Germinal center (tissue), 1 donor: ENCODE measurements at regions not wholly inside any gene's neighbourhood (a gene's known extent, or its start where the extent isn't known, plus 50 kb on each side); places are given as distances from the start of the nearest gene placed in this dataset.
"Not testable (repeated sequence)": the region's sequence is repeated elsewhere in the genome, so short reads cannot be mapped to it uniquely, and the experiment has no call there.

Experiments used
- DNase-seq: peaks from one replicate; pipeline ENCODE4 v3.0.0; 2012; ENCODE audit warnings: mixed read lengths, low spot score

DNA sequence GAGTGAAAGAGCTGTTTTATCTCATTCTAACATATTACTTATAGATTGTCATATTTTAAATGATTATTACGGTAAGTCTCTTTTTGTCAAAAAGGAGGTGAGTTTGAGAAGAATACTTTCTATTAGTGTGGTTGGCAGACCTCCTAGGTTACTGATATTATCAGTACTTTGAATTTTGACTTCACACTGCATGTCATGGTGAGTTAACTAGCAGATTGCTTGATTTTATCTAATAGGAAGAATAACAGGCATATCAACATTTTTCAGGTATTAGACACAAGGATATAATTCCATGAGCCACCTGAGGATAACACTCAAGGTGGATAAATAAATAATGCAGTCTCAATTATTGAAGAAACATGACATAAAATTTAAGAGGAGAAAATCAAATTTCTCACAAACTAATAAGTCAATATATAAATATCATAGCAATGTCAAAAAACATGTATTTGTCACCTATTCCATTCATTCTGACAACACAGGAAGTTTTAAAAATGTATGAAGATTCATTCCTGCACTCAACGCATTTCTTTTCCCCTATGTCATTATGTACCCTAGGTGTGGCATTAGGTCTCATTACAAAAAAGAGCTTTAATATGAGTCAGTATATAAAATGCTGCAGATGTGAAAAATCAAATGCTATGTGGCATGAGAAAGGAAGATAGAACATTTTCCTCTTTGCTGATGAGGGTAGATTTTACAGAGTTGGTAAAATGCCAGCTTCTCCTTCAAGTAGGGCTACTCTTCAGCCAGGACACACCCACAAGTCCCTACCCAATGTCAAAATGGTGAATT is 1621.6 kb downstream of the REEP3 start:
- no peak for DNase-seq

- no peak for DNase-seq
Measured at GRCh38 chr10:65143723-65144122, 1622.5 kb downstream of the REEP3 start.

DNA sequence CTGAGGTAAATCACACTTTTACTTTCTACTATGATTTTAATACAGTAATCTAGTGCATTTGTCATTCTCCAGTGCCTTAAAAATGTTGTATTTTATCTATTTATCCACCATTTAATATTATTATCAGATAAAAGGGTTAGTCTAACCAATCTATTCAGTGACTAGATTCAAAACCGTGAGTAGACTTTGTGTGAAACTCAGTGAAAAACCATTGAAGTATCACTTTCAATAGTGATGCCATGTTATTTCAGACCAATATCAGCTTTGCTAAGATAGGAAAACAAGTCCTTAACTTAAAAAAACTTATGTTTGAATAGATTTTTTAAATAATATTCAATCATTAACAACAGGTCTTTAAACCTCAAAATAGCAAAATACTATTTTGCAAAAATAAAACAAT is 1628.7 kb downstream of the REEP3 start:
- DNase-seq: no peak

GRCh38 chr10:65166272-65166671 is 1645.1 kb downstream of the REEP3 start:
- DNase-seq: no peak

- DNase-seq: no peak
Measured at GRCh38 chr10:65172249-65172648, 1651.0 kb downstream of the REEP3 start.

- DNase-seq: no peak
Measured at GRCh38 chr10:65176994-65177393, 1655.8 kb downstream of the REEP3 start.

- DNase-seq: no peak
Measured at GRCh38 chr10:65183236-65183635, 1662.0 kb downstream of the REEP3 start.

DNA sequence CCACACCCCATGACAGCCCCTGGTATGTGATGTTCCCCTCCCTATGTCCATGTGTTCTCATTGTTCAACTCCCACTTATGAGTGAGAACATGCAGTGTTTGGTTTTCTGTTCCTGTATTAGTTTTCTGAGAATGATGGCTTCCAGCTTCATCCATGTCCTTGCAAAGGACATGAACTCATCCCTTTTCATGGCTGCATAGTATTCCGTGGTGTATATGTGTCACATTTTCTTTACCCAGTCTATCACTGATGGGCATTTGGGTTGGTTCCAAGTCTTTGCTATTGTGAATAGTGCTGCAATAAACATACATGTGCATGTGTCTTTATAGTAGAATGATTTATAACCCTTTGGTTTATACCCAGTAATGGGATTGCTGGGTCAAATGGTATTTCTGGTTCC is 1665.5 kb downstream of the REEP3 start:
- DNase-seq: not testable (repeated sequence)

DNA sequence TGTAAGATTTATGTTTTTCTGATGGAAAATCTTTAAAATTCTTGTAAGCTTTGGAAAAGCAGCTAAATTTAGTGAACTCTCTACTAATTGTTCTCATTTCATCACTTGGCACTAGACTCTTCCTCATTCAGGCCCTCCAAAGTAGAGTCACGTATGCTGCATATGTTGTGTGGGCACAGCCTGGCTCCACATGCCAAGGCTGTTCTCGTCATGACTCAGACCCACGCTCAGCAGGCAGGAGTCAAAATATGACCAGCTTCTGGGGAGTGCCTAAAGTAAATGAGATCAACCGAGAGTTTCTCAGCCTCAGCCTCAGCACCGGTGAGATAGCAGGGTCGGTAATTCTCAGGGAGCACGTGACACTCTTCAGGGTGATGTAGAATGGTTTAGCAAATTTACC is 1672.9 kb downstream of the REEP3 start:
- DNase-seq: no peak

DNA sequence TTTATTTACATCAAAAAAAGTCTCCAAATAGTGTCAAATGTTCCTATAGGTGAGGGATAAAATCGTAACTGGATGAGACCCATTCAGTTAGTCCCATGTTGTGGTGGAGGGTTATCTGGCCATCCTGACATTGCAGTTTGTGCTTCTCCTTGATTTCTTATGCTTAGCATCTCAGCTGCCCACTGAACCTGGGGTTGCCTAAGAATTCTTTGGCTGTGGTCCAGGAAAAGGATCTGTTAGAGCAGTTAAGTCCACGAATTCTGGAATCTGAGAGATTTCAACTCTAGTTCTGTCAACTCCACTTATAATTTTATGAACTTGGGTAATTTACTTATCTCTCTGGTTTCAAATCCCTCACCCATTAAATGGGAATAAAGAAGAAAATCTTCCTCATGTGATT is 1673.4 kb downstream of the REEP3 start:
- no peak for DNase-seq

- DNase-seq: no peak
Measured at GRCh38 chr10:65196111-65196510, 1674.9 kb downstream of the REEP3 start.

- no peak for DNase-seq
Measured at GRCh38 chr10:65197935-65198334, 1676.7 kb downstream of the REEP3 start.

DNA sequence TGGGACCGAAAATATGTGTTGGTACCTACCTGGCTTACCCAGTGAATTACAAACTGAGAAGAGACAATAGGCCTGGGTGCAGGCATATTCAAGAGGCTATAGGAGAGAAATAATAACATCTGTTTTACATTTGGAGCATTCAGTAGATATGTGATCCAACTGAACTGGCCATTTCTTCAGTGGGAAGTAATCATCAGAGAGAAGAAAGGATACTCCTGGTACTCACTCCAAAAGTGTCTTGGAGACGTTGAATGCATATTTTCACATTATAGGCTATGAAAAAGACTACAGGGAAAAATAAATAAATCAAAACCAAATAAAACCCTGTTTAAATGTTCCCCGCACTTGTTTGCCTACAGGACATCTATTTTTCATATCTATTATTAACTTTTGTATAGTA is 1680.3 kb downstream of the REEP3 start:
- no peak for DNase-seq

DNA sequence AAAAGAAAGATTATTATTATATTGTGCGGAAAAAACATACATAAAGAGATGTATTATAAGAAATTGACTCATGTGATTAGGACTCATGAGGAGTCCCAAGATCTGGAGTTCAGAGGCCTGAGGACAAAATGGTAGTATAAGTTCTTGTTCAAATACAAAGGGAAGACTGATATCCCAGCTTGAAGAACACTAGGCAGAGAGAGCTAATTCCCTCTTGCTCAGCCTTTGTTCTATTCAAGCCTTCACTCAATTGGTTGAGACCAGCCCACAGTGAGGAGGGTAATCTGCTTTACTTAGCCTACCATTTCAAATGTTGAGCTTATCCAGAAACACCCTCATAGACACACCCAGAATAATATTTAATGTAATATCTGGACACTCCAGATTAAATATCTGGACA is 1683.8 kb downstream of the REEP3 start:
- no peak for DNase-seq

- no peak for DNase-seq
Measured at GRCh38 chr10:65213170-65213569, 1692.0 kb downstream of the REEP3 start.

DNA sequence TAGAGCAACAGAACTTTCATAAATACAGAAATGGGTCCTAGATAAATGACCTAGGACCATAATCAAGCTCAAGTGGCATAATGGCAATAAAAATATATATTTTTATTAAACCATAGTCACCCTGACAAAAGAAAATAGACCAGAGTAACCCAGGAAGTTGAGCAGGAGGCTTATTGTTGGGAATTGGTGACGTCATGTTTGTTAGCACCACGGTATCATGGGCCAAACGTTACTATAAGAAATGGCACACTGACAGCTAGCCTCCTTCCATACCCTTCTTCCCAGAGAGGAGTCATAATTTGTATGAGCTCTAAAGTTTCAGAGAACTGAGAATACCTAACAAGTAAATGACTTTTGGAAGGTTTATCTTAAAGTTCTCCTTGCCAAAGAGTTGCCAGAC is 1698.2 kb downstream of the REEP3 start:
- no peak for DNase-seq

- no peak for DNase-seq
Measured at GRCh38 chr10:65231148-65231547, 1694.7 kb upstream of the LRRTM3 start.

GRCh38 chr10:65234261-65234660 is 1691.6 kb upstream of the LRRTM3 start:
- DNase-seq: no peak

- no peak for DNase-seq
Measured at GRCh38 chr10:65235266-65235665, 1690.6 kb upstream of the LRRTM3 start.

- DNase-seq: no peak
Measured at GRCh38 chr10:65235846-65236245, 1690.0 kb upstream of the LRRTM3 start.

GRCh38 chr10:65265451-65265954 is 1660.3 kb upstream of the LRRTM3 start:
- no peak for DNase-seq

DNA sequence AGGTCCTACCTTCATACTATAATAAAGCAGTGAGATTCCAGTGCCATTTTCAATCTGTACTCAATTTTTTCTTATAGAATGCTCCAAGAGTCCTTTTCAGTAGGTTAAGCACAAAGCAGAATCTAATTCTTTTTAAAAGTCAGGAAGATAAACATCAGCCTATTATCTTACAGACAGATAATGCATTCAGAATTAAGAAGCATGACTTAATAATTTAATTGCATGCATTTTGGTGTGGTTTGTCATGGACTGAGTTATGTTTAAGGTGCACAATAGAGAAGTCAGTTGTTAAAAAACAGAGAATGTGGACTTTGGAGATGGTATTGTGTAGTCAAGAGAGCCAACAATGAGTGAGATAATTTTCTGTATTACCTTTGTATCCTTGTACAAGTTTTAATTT is 1656.3 kb upstream of the LRRTM3 start:
- not testable (repeated sequence) for DNase-seq

- no peak for DNase-seq
Measured at GRCh38 chr10:65270969-65271368, 1654.9 kb upstream of the LRRTM3 start.

DNA sequence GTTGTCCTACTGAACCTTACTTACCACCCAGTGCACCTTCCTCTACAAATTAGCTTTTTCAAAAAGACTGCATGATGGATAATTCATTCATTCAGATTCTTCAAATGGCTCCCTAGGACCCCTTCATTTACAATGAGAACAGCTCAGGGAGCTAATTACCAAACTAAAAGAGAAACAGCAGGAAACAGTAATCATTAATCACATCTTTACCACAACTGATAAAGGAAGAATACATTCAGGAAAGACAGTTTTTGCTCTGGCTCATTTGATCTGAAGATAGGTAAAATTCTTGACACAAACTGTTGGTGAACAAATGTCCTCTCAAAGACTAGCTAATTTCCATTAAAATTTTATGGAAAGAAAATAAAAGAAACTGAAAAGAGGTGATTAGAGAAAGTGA is 1652.7 kb upstream of the LRRTM3 start:
- DNase-seq: no peak
